ENCODE measurements at regions not wholly inside any gene's neighbourhood (a gene's known extent, or its start where the extent isn't known, plus 50 kb on each side); places are given as distances from the start of the nearest gene placed in this dataset.

GRCh38 chr2:237270520-237270919 lies 143.4 kb downstream of the COL6A3 start:
- TF ChIP-seq, protein P1, sequence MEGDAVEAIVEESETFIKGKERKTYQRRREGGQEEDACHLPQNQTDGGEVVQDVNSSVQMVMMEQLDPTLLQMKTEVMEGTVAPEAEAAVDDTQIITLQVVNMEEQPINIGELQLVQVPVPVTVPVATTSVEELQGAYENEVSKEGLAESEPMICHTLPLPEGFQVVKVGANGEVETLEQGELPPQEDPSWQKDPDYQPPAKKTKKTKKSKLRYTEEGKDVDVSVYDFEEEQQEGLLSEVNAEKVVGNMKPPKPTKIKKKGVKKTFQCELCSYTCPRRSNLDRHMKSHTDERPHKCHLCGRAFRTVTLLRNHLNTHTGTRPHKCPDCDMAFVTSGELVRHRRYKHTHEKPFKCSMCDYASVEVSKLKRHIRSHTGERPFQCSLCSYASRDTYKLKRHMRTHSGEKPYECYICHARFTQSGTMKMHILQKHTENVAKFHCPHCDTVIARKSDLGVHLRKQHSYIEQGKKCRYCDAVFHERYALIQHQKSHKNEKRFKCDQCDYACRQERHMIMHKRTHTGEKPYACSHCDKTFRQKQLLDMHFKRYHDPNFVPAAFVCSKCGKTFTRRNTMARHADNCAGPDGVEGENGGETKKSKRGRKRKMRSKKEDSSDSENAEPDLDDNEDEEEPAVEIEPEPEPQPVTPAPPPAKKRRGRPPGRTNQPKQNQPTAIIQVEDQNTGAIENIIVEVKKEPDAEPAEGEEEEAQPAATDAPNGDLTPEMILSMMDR (IDR thresholded peaks at IDR 0.05; ENCODE audit: extremely low read depth in 1 of 2, insufficient read depth in 1 of 2, low read depth in 1 of 2, low read length in 2 of 2): no peak
- TF ChIP-seq POLR2A (IDR thresholded peaks at IDR 0.05; ENCODE audit: low read depth, low read length) (no peak), EZH2 (IDR thresholded peaks at IDR 0.05; ENCODE audit: borderline replicate concordance, low read depth, low read length, severe bottlenecking) (no peak), JUN (IDR thresholded peaks at IDR 0.05; ENCODE audit: borderline replicate concordance, insufficient read depth, insufficient read length, low read depth) (no peak), POLR2AphosphoS5 (IDR thresholded peaks at IDR 0.05; ENCODE audit: insufficient read depth, low read depth, low read length) (no peak)
- TF ChIP-seq, protein P2, sequence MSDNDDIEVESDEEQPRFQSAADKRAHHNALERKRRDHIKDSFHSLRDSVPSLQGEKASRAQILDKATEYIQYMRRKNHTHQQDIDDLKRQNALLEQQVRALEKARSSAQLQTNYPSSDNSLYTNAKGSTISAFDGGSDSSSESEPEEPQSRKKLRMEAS (IDR thresholded peaks at IDR 0.05; ENCODE audit: insufficient read depth, insufficient read length): no peak
